Fibroblast of the aortic adventitia (primary cell): ENCODE measurements at regions not wholly inside any gene's neighbourhood (a gene's known extent, or its start where the extent isn't known, plus 50 kb on each side); places are given as distances from the start of the nearest gene placed in this dataset.

Experiments used
- DNase-seq: peaks from one replicate; pipeline ENCODE4 v3.0.0-alpha.2; 2010; ENCODE audit warnings: low read depth
- H3K4me3 ChIP-seq: 2 replicates; pipeline ENCODE4 v1.5.1; 2011; ENCODE audit warnings: low read depth, mild to moderate bottlenecking, control low read depth, low read length, moderate library complexity
- TF ChIP-seq, protein P1 (sequence below): IDR thresholded peaks from 2 replicates; pipeline ENCODE4 v1.5.1; 2011; ENCODE audit warnings: mild to moderate bottlenecking, low read length, control low read depth, inconsistent platforms; ENCODE audit not compliant: insufficient read depth

DNA sequence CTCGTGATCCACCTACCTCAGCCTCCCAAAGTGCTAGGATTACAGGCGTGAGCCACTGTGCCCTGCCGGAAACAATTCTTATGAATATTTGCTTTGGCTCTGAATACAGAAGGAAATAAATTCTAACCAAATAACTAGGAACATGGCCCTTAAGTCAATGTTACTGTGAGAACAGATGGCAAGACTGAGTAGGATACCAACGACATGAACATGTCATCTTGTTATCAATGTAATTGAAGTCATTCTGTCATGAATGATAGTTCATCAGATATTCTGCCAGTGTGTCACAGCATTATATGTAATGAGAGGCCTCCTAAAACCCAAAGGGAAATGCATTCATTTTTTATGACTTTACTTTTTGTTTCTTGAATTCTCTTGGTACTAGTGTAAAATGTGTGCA is 548.8 kb downstream of the MCTP2 start:
- no peak for DNase-seq
- H3K4me3 ChIP-seq, result no peak overlapping the region
- TF ChIP-seq, protein P1, sequence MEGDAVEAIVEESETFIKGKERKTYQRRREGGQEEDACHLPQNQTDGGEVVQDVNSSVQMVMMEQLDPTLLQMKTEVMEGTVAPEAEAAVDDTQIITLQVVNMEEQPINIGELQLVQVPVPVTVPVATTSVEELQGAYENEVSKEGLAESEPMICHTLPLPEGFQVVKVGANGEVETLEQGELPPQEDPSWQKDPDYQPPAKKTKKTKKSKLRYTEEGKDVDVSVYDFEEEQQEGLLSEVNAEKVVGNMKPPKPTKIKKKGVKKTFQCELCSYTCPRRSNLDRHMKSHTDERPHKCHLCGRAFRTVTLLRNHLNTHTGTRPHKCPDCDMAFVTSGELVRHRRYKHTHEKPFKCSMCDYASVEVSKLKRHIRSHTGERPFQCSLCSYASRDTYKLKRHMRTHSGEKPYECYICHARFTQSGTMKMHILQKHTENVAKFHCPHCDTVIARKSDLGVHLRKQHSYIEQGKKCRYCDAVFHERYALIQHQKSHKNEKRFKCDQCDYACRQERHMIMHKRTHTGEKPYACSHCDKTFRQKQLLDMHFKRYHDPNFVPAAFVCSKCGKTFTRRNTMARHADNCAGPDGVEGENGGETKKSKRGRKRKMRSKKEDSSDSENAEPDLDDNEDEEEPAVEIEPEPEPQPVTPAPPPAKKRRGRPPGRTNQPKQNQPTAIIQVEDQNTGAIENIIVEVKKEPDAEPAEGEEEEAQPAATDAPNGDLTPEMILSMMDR, result no peak

DNA sequence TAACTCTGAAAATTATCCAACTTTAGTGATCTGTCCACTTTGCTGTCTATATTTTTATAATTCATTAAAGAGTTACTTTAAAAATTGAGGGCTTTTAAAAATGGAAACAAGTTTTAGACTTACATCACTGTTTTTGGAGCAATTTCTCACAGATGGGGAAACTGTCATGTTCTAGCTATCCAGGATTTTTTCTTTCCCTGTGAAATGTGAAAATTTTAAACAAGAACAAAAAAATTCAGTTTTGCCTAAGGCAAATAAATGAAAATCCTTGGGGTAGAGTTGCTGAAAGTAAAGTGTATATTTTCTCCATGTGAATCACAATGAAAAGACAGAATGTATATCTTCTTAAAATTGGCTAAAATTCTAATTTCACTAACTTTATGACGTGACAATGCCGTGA is 553.7 kb downstream of the MCTP2 start:
- no peak for DNase-seq
- TF ChIP-seq, protein P1, result no peak
- no peak overlapping the region for H3K4me3 ChIP-seq

DNA sequence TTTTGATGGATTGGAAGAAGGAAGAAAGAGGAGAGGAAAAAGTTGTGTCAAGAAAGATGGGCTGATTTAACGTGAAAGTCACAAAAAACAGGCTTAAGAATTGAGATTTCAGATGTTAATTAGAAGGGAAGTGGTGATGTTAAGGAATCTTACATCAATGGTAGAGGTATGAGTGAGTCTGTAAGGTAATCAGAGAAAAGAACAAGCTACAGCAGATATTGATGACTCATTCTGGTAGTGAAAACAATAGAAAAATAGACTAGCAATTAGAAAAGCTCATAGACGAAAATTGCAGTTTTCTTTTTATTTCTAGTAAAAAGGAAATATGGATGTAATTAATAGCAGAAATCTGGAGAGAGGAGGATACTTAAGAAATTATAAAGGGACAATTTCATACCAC is 559.6 kb downstream of the MCTP2 start:
- H3K4me3 ChIP-seq, result no peak overlapping the region
- no peak for DNase-seq
- TF ChIP-seq, protein P1, result no peak

DNA sequence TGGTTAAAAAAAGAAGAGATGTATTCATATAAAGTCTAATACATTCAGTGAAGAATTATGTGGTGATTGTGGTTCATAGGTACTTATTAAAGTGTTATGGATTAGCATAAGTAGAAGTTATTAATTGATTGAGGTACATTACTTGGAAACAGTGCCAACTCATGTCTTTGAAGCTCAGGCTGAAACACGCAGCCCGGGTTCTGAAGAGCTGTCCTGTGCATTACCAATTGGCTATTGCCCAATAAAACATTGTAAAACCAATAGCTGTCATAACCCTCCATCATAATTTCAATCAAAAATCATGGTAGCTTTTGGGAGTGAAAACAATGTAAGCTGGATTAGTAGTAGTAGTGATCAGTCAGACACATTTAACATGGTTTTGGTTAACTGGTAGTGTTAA is 560.1 kb downstream of the MCTP2 start:
- no peak for DNase-seq
- no peak overlapping the region for H3K4me3 ChIP-seq
- TF ChIP-seq, protein P1, result no peak

DNA sequence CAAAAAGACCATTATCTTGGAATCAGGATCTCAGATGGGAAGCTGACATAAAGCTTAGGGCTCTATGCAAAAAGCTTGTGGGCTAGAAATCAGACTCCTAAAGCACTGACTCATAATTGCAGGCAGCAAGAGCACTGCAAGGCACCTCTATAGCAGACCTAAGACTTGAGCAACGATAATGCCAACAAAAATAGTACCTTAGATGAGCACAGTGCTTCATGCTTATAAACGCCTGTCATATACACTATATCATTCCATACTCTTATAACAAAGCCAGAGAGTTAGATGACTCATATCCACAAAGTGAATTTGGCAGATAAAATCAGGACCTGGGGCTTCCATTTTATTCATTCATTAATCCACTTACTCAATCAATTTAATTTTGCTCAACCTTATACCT is 560.8 kb downstream of the MCTP2 start:
- TF ChIP-seq, protein P1, result no peak
- no peak overlapping the region for H3K4me3 ChIP-seq
- DNase-seq, result no peak

DNA sequence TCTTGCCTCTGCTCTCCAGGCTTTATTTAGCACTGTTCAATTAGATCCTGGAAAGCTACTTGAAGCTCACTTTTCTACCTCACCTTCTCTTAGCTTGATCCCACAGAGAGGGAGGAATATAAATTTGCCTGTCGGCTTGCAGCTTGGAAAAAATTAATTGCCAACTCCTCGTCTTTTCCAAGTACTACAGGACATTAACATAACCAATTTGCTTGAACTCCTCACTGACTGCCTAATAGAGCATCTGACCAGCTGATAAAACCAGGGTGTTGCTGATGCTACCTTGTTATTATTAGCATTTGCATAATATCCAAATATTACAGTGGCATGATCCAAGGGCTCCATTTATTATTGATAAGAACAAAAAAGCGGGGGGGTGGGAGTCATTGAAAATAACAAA is 561.8 kb downstream of the MCTP2 start:
- no peak for DNase-seq
- H3K4me3 ChIP-seq, result no peak overlapping the region
- TF ChIP-seq, protein P1, result no peak

DNA sequence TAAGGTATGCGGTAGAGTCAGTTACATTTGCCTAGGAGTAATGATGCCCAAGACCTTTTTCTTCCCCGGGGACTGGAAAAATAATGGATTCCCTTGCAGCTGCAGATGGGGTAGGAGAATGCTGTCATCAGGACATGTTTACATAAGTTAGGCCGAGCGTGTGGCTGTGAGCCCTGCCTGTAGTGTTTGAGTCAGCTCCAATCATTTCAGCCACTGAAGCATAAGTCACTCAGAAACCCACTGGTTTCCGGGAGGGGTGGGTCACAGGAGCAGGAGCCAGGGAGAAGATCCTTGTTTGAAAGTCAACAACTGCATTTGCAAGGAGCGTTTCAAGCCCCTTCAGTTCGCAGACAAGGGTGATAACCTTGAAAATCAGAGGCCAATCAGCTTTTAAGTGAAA is 562.3 kb downstream of the MCTP2 start:
- H3K4me3 ChIP-seq, result no peak overlapping the region
- TF ChIP-seq, protein P1, result no peak
- no peak for DNase-seq
